LNCAP (cell line): ENCODE measurements at regions not wholly inside any gene's neighbourhood (a gene's known extent, or its start where the extent isn't known, plus 50 kb on each side); places are given as distances from the start of the nearest gene placed in this dataset.

Experiments used
- TF ChIP-seq, protein P1 (sequence below): fragments of 450-650 bp; IDR thresholded peaks from 2 replicates; pipeline ENCODE4 v1.5.1; 2017; ENCODE audit warnings: mild to moderate bottlenecking

DNA sequence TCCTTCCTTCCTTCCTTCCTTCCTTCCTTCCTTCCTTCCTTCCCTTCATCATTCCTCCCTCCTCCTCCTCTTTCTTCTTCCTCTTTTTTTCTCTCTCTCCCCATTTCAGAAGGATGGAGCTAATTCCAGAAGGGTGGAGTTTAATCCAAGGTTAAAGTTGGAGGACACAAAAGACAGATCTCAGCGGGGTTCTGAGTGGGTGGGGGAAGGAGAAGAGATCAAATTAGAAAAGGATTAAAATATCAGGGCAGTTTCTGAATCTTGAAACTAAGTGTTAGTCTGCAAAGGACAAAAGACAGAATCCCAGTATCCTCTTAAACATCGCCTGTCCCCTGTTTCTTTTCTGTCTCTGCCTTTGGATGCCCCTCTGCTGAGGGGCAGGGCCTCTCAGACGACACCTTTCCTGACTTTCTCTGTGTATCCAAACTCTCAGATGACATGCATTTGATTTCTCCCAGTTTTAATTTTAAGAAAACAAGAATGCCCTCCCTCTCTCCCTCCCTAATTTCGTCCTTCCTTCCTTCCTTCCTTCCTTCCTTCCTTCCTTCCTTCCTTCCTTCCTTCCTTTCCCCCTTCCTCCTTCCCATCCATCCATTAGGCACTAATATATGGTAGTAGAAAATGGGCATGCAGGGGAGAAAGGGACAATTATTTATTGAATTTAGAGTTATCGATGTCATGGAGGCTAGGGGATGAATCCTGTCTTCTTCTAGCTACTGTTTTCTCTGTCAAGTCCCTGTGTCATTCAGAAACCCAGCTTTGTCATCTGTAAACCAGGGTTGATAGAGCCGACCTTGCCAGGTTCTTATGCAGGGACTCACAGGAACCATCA lies 269.1 kb downstream of the VRK1 start:
- TF ChIP-seq, protein P1, sequence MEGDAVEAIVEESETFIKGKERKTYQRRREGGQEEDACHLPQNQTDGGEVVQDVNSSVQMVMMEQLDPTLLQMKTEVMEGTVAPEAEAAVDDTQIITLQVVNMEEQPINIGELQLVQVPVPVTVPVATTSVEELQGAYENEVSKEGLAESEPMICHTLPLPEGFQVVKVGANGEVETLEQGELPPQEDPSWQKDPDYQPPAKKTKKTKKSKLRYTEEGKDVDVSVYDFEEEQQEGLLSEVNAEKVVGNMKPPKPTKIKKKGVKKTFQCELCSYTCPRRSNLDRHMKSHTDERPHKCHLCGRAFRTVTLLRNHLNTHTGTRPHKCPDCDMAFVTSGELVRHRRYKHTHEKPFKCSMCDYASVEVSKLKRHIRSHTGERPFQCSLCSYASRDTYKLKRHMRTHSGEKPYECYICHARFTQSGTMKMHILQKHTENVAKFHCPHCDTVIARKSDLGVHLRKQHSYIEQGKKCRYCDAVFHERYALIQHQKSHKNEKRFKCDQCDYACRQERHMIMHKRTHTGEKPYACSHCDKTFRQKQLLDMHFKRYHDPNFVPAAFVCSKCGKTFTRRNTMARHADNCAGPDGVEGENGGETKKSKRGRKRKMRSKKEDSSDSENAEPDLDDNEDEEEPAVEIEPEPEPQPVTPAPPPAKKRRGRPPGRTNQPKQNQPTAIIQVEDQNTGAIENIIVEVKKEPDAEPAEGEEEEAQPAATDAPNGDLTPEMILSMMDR = no peak

DNA sequence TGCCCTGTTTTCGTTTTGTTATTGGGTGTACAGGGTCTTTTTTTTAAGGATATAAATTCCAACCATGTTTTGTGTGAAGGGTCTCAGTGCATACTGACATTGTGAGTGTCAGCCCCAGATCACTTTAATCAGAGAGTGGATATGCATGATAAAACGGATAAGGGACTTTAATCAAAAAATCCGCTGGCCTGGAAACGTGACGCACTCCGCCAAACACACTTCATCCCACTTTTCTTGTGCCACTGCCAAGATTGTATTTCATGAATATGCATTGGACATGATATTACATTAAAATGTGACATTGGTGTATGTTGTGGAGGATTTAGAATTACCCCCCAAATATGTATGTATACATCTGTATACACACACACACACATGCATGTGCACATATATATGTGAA lies 273.1 kb downstream of the VRK1 start:
- TF ChIP-seq, protein P1 = no peak

DNA sequence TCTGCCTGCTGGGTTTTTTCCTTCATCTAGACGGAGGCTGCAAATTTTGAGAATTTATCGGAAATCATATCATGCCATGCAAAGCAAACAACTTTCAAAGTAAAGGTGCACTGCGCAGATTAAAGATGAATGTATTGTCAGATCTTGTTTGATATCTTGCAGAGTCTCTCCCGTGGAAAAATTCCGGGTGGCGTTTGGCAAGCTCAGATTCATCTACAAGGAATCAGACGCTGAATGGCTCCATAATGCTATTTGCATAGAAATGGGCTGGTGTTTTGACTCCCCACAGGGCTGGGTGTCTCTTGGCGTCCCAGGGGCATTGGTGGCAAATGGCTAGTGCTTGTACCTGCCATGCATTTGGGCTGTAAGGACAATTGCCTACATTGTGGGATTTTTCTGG lies 274.0 kb downstream of the VRK1 start:
- TF ChIP-seq, protein P1 = no peak

DNA sequence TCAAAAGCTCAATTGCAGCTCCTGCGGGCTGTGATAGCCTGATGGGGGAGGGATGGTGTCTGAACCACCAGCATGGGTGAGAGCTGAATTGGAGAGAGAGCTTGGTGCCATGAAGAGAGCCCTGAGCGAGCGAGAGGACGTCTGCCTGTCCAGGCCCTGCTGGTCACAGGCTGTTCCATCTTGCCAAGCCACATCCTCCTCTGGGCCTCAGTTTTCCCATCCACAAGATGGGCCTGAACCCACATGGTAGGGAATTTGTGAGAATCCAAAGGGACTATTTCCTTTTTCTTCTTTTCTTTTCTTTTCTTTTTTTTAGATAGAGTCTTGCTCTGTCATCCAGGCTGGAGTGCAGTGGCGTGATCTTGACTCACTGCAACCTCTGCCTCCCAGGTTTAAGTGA lies 276.4 kb downstream of the VRK1 start:
- TF ChIP-seq, protein P1 = no peak

DNA sequence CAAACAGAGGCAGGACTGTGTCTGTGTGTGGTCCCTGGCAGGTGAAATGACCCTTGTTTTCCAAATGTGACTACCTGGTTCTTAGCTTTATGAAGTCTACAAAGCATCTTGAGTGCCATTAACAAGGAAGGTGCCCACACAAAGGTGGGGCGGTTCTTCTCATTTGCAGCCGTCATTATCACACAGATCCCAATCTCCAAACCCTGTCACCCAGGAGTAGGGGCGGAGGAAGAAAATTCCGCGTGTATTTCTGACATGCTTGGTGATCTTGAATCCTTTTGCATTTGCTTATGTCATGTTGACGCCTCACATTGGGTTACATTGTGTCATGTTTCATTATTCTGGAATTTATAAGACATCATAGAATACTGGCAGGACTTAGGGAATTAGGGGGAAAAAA lies 277.3 kb downstream of the VRK1 start:
- TF ChIP-seq, protein P1 = no peak

DNA sequence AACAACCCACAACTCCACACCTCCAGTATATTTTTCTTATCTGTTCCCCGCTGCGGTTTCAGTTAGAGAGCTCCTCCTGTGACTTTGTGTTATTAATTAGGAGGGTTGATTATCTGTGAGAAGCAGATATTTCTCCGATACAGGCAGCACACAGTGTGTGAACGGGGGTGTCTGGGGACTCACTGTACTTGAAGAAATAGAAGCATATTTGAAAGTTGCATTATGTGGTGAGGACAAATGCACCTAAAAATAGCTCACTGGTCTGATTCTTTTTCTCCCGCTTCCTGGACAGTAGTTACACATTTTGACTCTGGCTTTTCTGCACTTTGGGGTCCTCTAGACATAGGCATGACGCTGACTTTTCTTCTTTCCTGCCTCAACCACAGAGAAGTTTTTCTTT lies 277.7 kb downstream of the VRK1 start:
- TF ChIP-seq, protein P1 = no peak

DNA sequence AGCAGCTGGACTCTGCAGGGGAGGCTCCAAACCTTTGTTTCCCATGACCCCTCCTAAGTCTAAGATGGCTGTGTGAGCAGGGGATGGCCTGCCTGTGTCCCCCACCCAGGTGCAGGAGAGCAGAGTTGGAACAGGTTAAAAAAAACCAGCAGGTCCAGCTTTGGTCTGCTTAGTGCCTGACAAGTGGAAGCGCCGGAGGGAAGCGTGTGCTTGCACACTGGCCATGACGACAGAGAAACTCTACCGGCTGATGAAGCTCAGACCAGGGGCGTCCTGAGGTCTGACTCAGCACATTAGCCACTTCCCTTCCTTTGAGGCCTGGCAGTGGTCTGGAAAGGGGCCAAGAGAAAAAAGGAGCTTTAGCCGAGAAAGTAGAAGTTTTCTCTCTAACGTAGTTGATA lies 280.1 kb downstream of the VRK1 start:
- TF ChIP-seq, protein P1 = no peak
